ENCODE measurements at regions not wholly inside any gene's neighbourhood (a gene's known extent, or its start where the extent isn't known, plus 50 kb on each side); places are given as distances from the start of the nearest gene placed in this dataset.

GRCh38 chr15:69748131-69748530 lies 295.5 kb downstream of the RPLP1 start:
- TF ChIP-seq CTCF (optimal IDR thresholded peaks at IDR 0.05 in 1 of 3, IDR thresholded peaks at IDR 0.05 in 1 of 3, conservative IDR thresholded peaks at IDR 0.05 in 1 of 3; ENCODE audit: extremely low read depth in 1 of 3, insufficient read depth in 2 of 3, low read length in 3 of 3) (no peak), EZH2 (IDR thresholded peaks at IDR 0.05; ENCODE audit: low read length) (no peak)

All from keratinocyte (primary cell).